Ishikawa (cell line): ENCODE measurements at regions not wholly inside any gene's neighbourhood (a gene's known extent, or its start where the extent isn't known, plus 50 kb on each side); places are given as distances from the start of the nearest gene placed in this dataset.

Experiments used
- CEBPB ChIP-seq: IDR thresholded peaks from 2 replicates; pipeline ENCODE4 v1.6.1; 2012
- CREB1 ChIP-seq: IDR thresholded peaks from 2 replicates; pipeline ENCODE4 v1.6.1; 2012; ENCODE audit warnings: low read depth
- EGR1 ChIP-seq: IDR thresholded peaks from 2 replicates; pipeline ENCODE4 v1.6.1; 2012
- EP300 ChIP-seq: IDR thresholded peaks from 2 replicates; pipeline ENCODE4 v1.6.1; 2012; ENCODE audit warnings: borderline replicate concordance
- FOXM1 ChIP-seq: IDR thresholded peaks from 2 replicates; pipeline ENCODE4 v1.6.1; 2012; ENCODE audit warnings: low read depth, borderline replicate concordance
- NFIC ChIP-seq: IDR thresholded peaks from 2 replicates; pipeline ENCODE4 v1.6.1; 2012
- RAD21 ChIP-seq: IDR thresholded peaks from 2 replicates; pipeline ENCODE4 v1.6.1; 2012; ENCODE audit warnings: low read depth
- TAF1 ChIP-seq: IDR thresholded peaks from 2 replicates; pipeline ENCODE4 v1.6.1; 2012; ENCODE audit warnings: low read depth, mild to moderate bottlenecking
- TCF12 ChIP-seq: IDR thresholded peaks from 2 replicates; pipeline ENCODE4 v1.6.1; 2012; ENCODE audit warnings: low read depth
- TEAD4 ChIP-seq: IDR thresholded peaks from 2 replicates; pipeline ENCODE4 v1.6.1; 2012
- YY1 ChIP-seq: IDR thresholded peaks from 2 replicates; pipeline ENCODE4 v1.6.1; 2012; ENCODE audit warnings: low read depth
- ZBTB7A ChIP-seq: IDR thresholded peaks from 2 replicates; pipeline ENCODE4 v1.6.1; 2012; ENCODE audit warnings: low read depth
- TF ChIP-seq, protein P1 (sequence below): IDR thresholded peaks from 2 replicates; pipeline ENCODE4 v1.6.1; 2012
- TF ChIP-seq, protein P2 (sequence below): IDR thresholded peaks from 2 replicates; pipeline ENCODE4 v1.6.1; 2012; ENCODE audit warnings: low read depth, mild to moderate bottlenecking
- TF ChIP-seq, protein P3 (sequence below): IDR thresholded peaks from 2 replicates; pipeline ENCODE4 v1.6.1; 2012

DNA sequence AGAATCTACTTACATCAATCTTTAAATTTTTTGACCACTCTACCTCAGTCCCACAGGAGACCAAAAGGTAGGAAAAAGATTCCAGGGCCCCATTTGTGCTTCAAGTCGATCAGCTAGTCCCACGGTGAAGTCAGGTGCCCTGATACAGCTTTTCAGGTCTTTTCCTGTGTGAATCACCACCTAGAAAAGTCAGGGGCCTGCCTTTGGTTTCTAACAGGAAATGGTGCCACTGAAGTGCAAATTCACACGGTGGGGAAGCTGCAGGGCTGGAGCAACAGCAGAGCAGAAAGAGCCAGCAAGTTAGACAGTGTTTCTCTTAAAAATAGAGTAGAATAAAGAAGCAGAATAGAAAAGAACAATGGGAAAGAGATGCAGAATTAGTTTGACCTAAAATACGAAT is 107.5 kb downstream of the KLF12 start:
- TF ChIP-seq NFIC (no peak), FOXM1 (no peak), TCF12 (no peak), TEAD4 (no peak), ZBTB7A (no peak), YY1 (no peak), CEBPB (no peak), RAD21 (no peak), CREB1 (no peak), EP300 (no peak)
- TF ChIP-seq, protein P1, sequence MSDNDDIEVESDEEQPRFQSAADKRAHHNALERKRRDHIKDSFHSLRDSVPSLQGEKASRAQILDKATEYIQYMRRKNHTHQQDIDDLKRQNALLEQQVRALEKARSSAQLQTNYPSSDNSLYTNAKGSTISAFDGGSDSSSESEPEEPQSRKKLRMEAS: no peak
- TF ChIP-seq, protein P2, sequence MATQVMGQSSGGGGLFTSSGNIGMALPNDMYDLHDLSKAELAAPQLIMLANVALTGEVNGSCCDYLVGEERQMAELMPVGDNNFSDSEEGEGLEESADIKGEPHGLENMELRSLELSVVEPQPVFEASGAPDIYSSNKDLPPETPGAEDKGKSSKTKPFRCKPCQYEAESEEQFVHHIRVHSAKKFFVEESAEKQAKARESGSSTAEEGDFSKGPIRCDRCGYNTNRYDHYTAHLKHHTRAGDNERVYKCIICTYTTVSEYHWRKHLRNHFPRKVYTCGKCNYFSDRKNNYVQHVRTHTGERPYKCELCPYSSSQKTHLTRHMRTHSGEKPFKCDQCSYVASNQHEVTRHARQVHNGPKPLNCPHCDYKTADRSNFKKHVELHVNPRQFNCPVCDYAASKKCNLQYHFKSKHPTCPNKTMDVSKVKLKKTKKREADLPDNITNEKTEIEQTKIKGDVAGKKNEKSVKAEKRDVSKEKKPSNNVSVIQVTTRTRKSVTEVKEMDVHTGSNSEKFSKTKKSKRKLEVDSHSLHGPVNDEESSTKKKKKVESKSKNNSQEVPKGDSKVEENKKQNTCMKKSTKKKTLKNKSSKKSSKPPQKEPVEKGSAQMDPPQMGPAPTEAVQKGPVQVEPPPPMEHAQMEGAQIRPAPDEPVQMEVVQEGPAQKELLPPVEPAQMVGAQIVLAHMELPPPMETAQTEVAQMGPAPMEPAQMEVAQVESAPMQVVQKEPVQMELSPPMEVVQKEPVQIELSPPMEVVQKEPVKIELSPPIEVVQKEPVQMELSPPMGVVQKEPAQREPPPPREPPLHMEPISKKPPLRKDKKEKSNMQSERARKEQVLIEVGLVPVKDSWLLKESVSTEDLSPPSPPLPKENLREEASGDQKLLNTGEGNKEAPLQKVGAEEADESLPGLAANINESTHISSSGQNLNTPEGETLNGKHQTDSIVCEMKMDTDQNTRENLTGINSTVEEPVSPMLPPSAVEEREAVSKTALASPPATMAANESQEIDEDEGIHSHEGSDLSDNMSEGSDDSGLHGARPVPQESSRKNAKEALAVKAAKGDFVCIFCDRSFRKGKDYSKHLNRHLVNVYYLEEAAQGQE: no peak
- TF ChIP-seq, protein P3, sequence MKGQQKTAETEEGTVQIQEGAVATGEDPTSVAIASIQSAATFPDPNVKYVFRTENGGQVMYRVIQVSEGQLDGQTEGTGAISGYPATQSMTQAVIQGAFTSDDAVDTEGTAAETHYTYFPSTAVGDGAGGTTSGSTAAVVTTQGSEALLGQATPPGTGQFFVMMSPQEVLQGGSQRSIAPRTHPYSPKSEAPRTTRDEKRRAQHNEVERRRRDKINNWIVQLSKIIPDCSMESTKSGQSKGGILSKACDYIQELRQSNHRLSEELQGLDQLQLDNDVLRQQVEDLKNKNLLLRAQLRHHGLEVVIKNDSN: no peak

DNA sequence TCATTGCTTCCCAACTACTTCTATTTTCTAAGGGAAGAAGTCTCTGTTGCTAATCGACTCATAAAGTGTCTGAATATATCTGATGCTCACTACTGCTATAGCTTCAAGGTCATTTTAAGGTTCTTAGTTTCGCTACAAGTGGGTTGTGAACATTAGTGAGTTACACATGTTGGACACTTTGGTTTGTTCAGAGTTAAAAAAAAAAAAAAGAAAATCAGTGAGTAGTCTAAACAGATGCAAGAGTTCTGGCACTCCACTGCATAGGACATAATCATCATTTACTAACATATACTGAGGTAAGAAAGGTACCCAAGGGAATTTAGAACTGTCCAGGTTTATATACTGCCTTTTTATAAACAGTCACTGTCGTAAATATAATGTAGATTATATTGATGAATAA is 108.8 kb downstream of the KLF12 start:
- no peak for TF ChIP-seq TAF1
- TF ChIP-seq FOXM1: no peak
- TF ChIP-seq EGR1: no peak

DNA sequence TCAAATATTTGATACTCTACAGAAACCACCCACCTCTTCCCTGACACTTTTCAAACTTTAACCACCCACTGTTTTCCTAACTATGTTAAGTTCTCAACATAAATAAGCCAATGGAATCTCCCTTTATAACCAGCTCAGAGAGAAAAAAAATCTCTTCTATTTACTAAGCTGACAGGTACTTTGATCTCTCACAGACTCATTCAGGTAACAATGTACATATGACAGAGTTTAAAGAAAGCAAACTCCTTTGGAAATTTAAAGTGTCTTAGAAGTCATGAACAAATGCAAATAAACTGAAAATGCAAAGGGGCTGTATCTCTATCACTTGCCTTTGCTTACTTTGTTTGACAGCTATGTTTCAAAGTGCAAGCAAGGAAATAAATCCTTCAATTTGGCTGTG is 109.3 kb downstream of the KLF12 start:
- TF ChIP-seq ZBTB7A (no peak), TEAD4 (no peak), FOXM1 (no peak), TAF1 (no peak), CEBPB (no peak), EGR1 (no peak), RAD21 (no peak), YY1 (no peak), CREB1 (no peak), TCF12 (no peak), NFIC (no peak), EP300 (no peak)
- TF ChIP-seq, protein P2: no peak
- TF ChIP-seq, protein P3: no peak
- TF ChIP-seq, protein P1: no peak

DNA sequence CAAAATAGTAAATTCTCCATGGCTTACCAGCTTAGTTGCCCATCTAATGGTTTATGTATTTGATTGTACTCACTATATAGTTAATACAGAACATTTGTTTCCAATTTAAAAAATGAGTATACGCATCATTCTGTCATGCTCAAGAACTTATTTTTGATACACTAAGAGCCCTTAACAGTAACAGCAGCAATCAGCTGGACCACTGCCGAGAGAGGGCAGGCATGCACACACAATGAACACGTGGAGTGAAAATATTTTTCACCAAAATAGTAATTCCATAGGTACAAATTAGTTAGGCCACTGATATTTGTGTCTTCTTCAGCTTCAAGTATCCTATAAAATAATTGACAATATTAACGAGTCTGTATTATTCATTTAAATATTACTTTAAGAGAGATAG is 109.9 kb downstream of the KLF12 start:
- no peak for TF ChIP-seq TCF12
- no peak for TF ChIP-seq CEBPB
- TF ChIP-seq EGR1: no peak
- TF ChIP-seq YY1: no peak
- TF ChIP-seq FOXM1: no peak
- TF ChIP-seq, protein P3: no peak
- no peak for TF ChIP-seq NFIC
- no peak for TF ChIP-seq RAD21
- TF ChIP-seq, protein P1: no peak
- TF ChIP-seq EP300: no peak
- TF ChIP-seq CREB1: no peak
- TF ChIP-seq TEAD4: no peak
- no peak for TF ChIP-seq TAF1
- TF ChIP-seq, protein P2: no peak
